Glutamatergic neuron (in vitro differentiated cells): ENCODE measurements at regions not wholly inside any gene's neighbourhood (a gene's known extent, or its start where the extent isn't known, plus 50 kb on each side); places are given as distances from the start of the nearest gene placed in this dataset.

Experiments
- DNase-seq: peaks from one replicate; pipeline ENCODE4 v3.0.0; 2022
- H3K27ac Mint-ChIP-seq: one replicate; pipeline ENCODE4 v1.8.0; 2020; ENCODE audit warnings: mild to moderate bottlenecking, mixed read lengths, inconsistent platforms; ENCODE audit not compliant: unreplicated experiment
- H3K27me3 Mint-ChIP-seq: one replicate; pipeline ENCODE4 v1.8.0; 2020; ENCODE audit warnings: mild to moderate bottlenecking, moderate library complexity, mixed read lengths, inconsistent platforms; ENCODE audit not compliant: unreplicated experiment
- H3K36me3 Mint-ChIP-seq: one replicate; pipeline ENCODE4 v1.8.0; 2020; ENCODE audit warnings: mild to moderate bottlenecking, mixed read lengths, inconsistent platforms; ENCODE audit not compliant: unreplicated experiment
- H3K4me1 Mint-ChIP-seq: one replicate; pipeline ENCODE4 v1.8.0; 2020; ENCODE audit warnings: mild to moderate bottlenecking, low read depth, mixed read lengths, inconsistent platforms; ENCODE audit not compliant: unreplicated experiment
- H3K4me3 Mint-ChIP-seq: one replicate; pipeline ENCODE4 v1.8.0; 2020; ENCODE audit warnings: mild to moderate bottlenecking, mixed read lengths, inconsistent platforms; ENCODE audit not compliant: unreplicated experiment
- H3K9me3 Mint-ChIP-seq: one replicate; pipeline ENCODE4 v1.8.0; 2020; ENCODE audit warnings: mild to moderate bottlenecking, moderate library complexity, mixed read lengths, inconsistent platforms; ENCODE audit not compliant: unreplicated experiment
- TF ChIP-seq, protein P1 (sequence below): fragments of 200-600 bp; sonication (generic); IDR thresholded peaks from one replicate; pipeline ENCODE4 v1.5.0; 2021; ENCODE audit not compliant: partially characterized antibody, unreplicated experiment

DNA sequence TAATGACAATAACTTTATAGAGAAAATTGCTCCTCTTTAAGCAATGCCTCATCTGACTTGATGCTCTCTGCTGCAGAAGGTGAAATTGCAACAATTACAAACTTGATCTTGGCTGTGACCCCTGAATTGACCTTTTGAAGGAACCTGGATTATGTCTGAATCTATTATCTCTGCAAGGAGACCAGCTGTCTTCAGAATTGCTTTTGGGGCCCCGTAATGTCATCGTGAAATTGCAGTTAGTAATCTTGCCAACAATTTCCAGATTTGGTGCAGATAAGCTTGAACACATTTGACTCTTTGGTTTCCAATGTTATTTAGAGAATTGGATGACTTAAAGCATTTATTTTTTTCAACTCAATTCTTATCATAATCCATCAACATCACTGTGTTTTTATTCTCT lies 520.6 kb downstream of the CCSER2 start:
- H3K4me3 Mint-ChIP-seq = no peak overlapping the region
- no peak overlapping the region for H3K27ac Mint-ChIP-seq
- no peak for DNase-seq
- H3K4me1 Mint-ChIP-seq = peaks cover 17% of the 10 kb centered on the region
- no peaks in the 10 kb centered on the region for H3K27me3 Mint-ChIP-seq
- TF ChIP-seq, protein P1, sequence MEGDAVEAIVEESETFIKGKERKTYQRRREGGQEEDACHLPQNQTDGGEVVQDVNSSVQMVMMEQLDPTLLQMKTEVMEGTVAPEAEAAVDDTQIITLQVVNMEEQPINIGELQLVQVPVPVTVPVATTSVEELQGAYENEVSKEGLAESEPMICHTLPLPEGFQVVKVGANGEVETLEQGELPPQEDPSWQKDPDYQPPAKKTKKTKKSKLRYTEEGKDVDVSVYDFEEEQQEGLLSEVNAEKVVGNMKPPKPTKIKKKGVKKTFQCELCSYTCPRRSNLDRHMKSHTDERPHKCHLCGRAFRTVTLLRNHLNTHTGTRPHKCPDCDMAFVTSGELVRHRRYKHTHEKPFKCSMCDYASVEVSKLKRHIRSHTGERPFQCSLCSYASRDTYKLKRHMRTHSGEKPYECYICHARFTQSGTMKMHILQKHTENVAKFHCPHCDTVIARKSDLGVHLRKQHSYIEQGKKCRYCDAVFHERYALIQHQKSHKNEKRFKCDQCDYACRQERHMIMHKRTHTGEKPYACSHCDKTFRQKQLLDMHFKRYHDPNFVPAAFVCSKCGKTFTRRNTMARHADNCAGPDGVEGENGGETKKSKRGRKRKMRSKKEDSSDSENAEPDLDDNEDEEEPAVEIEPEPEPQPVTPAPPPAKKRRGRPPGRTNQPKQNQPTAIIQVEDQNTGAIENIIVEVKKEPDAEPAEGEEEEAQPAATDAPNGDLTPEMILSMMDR = no peak
- H3K36me3 Mint-ChIP-seq = no peaks in the 10 kb centered on the region
- peaks cover 1% of the 10 kb centered on the region for H3K9me3 Mint-ChIP-seq

DNA sequence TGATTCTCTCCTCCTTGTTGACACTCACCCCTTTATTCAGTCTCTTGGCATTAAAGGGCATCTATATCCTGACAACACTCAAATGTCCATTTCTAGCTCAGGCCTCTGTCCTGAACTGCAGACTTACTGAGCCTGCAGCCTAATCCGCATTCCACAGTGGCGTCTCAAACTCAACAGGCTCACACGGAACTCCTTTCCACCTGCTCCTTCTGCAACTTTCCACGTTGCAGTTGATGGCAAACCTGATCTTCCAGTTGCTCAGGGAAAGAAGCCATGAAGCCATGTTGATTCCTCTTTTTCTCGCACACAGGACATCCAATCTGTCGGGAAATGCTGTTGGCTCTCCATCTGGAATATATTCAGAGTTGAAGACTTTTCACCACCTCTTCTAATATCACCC lies 522.4 kb downstream of the CCSER2 start:
- DNase-seq = no peak
- H3K4me3 Mint-ChIP-seq = no peak overlapping the region
- no peak overlapping the region for H3K27ac Mint-ChIP-seq
- TF ChIP-seq, protein P1 = no peak
- H3K36me3 Mint-ChIP-seq = no peaks in the 10 kb centered on the region
- H3K9me3 Mint-ChIP-seq = no peaks in the 10 kb centered on the region
- H3K27me3 Mint-ChIP-seq = no peaks in the 10 kb centered on the region
- H3K4me1 Mint-ChIP-seq = peaks cover 19% of the 10 kb centered on the region

DNA sequence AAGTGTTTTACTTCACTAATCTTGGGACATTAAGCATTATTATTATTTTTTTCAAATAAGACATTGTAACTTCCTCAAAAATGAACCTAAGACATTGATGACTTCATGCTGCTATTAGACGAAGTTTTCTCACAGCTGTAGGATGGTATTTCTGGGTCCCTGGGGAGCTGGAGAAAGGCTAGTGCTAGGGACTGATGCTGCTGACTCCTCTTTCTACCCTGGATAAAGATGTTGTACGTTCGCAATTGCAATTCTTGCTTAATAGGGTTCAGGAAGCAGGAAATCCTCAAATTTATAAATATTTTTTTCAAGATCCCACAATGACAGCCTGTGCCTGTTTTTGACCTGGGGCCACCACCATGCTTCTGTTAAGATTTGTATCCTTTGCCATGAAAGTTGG lies 526.0 kb downstream of the CCSER2 start:
- Mint-ChIP-seq H3K4me1 (peaks cover 2% of the 10 kb centered on the region), H3K36me3 (no peaks in the 10 kb centered on the region), H3K27me3 (no peaks in the 10 kb centered on the region), H3K4me3 (no peak overlapping the region), H3K27ac (no peak overlapping the region), H3K9me3 (no peaks in the 10 kb centered on the region)
- no peak for DNase-seq
- TF ChIP-seq, protein P1 = no peak

DNA sequence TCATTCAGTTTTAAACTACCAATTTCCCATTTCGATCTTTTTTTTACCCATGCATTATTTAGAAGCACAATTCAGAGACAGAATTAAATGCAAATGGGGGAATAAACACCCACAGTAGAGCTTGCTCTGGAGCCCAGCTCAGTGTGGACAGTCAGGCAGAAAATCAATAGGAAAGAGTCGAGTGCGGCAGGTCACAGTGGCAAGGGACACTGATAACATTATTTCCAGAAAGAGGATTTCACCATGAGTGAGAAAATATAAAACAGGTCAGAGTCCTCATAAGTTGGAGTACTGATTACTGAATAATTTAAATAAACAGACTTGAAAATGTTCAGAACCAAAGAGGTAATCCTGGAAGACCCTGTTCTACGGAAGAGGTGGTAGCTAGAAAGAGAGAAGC lies 532.5 kb downstream of the CCSER2 start:
- H3K27ac Mint-ChIP-seq = no peak overlapping the region
- DNase-seq = no peak
- no peaks in the 10 kb centered on the region for H3K4me1 Mint-ChIP-seq
- TF ChIP-seq, protein P1 = no peak
- no peaks in the 10 kb centered on the region for H3K27me3 Mint-ChIP-seq
- H3K4me3 Mint-ChIP-seq = no peak overlapping the region
- peaks cover 4% of the 10 kb centered on the region for H3K9me3 Mint-ChIP-seq
- H3K36me3 Mint-ChIP-seq = peaks cover 4% of the 10 kb centered on the region

DNA sequence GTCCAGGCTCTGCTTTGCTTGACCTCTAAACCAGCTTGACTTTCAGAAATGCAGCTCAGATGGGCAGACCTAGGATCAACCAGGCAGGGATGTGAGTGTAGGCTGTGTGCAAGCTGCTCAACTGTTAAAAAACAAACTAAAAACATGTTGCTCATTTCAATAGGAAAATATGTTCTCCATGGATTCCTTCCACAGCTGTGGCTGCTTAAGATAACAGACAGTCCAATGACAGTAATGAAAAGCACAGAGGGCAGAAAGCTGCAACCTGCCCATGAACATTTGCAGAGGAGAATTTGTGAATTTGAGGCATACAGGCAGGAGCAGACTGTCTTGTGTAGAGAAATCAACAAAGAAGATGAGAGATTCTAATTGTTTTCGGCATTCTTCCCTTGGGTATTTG lies 534.2 kb downstream of the CCSER2 start:
- Mint-ChIP-seq H3K9me3 (peaks cover 4% of the 10 kb centered on the region), H3K27me3 (no peaks in the 10 kb centered on the region), H3K4me1 (no peaks in the 10 kb centered on the region), H3K4me3 (no peak overlapping the region), H3K27ac (no peak overlapping the region), H3K36me3 (peaks cover 9% of the 10 kb centered on the region)
- TF ChIP-seq, protein P1 = no peak
- DNase-seq = no peak
